ENCODE measurements at regions not wholly inside any gene's neighbourhood (a gene's known extent, or its start where the extent isn't known, plus 50 kb on each side); places are given as distances from the start of the nearest gene placed in this dataset.

DNA sequence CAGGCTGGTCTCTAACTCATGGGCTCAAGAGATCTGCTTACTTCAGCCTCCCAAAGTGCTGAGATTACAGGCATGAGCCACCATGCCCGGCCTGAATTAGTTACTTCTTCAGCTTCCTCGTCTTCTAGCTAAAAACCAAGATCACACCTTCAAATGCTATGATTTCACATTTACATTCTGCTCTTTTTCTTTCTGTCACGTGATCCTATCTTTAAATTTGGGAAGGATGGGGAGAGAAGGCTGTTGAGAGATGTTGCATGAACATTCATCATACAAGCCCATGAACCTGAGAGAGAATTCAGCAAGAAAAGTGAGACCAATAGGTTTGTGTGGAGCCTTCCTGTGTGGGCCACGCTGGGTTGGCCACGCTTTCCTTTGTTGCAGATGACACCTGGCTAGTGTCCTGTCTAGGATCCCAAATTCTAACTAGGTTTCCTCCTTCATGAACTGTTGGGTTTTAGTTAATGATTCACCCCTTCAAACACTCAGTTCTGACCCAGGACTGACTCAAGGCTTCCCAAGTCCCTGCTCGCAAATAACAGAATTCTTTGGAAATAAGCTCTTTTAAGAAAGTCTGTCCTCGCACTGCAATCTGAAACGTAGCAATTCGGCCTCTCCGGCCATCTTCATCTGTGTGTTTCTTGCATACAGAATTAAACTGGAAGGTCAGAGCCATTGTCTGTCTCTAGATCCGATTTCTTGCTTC is 57.3 kb upstream of the CREB1 start:
- intact Hi-C loops (cut with micrococcal nuclease; ENCODE audit: unreplicated experiment): loop anchor here (1.0 to 5.0 kb wide), 5 partner anchors 135 to 672 kb away; no protein-coding TSS in a partner anchor
- H2AFZ ChIP-seq: 0 out of 2 replicates have a peak overlapping the region, but pooled peaks have one; percentile 53
- peaks cover 14% of the 10 kb centered on the region for H3K4me1 ChIP-seq (replicated peaks; ENCODE audit: insufficient read depth)

GRCh38 chr2:207473049-207473930 is 56.5 kb upstream of the CREB1 start:
- peak; percentile 40 to 46 for DNase-seq
- H3K4me3 ChIP-seq: no peak overlapping the region
- peaks cover 18% of the 10 kb centered on the region for H3K4me1 ChIP-seq (replicated peaks; ENCODE audit: insufficient read depth)
- no peak overlapping the region for H3K27ac ChIP-seq
- H3K9me2 ChIP-seq (ENCODE audit: insufficient read depth): no peaks in the 10 kb centered on the region
- H3K4me2 ChIP-seq: no peak overlapping the region; the same call in 1 of the 2 replicates
- no peaks in the 10 kb centered on the region for H3K27me3 ChIP-seq (ENCODE audit: insufficient read depth, low read depth)
- CTCF ChIA-PET: interaction anchor here (0.8 to 1.1 kb wide), 3 partner anchors 491 to 673 kb away, joined by 3 read pairs; no protein-coding TSS in a partner anchor
- H3K79me2 ChIP-seq (ENCODE audit: low read depth): no peaks in the 10 kb centered on the region
- H3K9me3 ChIP-seq (ENCODE audit: insufficient read depth, low read depth): no peaks in the 10 kb centered on the region
- intact Hi-C loops (cut with micrococcal nuclease; ENCODE audit: unreplicated experiment): loop anchor here (1.0 to 5.0 kb wide), 5 partner anchors 136 to 673 kb away; no protein-coding TSS in a partner anchor
- no peaks in the 10 kb centered on the region for H3K36me3 ChIP-seq (ENCODE audit: low read depth)
- TF ChIP-seq, protein P1, sequence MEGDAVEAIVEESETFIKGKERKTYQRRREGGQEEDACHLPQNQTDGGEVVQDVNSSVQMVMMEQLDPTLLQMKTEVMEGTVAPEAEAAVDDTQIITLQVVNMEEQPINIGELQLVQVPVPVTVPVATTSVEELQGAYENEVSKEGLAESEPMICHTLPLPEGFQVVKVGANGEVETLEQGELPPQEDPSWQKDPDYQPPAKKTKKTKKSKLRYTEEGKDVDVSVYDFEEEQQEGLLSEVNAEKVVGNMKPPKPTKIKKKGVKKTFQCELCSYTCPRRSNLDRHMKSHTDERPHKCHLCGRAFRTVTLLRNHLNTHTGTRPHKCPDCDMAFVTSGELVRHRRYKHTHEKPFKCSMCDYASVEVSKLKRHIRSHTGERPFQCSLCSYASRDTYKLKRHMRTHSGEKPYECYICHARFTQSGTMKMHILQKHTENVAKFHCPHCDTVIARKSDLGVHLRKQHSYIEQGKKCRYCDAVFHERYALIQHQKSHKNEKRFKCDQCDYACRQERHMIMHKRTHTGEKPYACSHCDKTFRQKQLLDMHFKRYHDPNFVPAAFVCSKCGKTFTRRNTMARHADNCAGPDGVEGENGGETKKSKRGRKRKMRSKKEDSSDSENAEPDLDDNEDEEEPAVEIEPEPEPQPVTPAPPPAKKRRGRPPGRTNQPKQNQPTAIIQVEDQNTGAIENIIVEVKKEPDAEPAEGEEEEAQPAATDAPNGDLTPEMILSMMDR (conservative IDR thresholded peaks at IDR 0.05): peak; percentile 64
- no peak for TF ChIP-seq EZH2 (IDR thresholded peaks at IDR 0.05; ENCODE audit: low read depth)
- peaks cover 3% of the 10 kb centered on the region; the same call in 1 of the 2 replicates for H3F3A ChIP-seq (ENCODE audit: insufficient read depth, low read depth)
- BruUV-seq (replicated peaks): no TSS peak
- no peaks in the 10 kb centered on the region for H4K20me1 ChIP-seq (ENCODE audit: insufficient read depth)
- POLR2A ChIA-PET (ENCODE audit: unreplicated experiment): interaction anchor here (0.5 to 0.6 kb wide), 2 partner anchors 185 to 306 kb away, joined by 3 read pairs; no protein-coding TSS in a partner anchor
- 0 out of 2 replicates have a peak overlapping the region, but pooled peaks have one; percentile 53 for H2AFZ ChIP-seq

More for the DNA sequence above, 57.3 kb upstream of the CREB1 start:
- Histone ChIP-seq H4K20me1 (ENCODE audit: insufficient read depth) (no peaks in the 10 kb centered on the region), H3K79me2 (ENCODE audit: low read depth) (no peaks in the 10 kb centered on the region), H3K4me2 (no peak overlapping the region), H3K9me3 (ENCODE audit: insufficient read depth, low read depth) (no peaks in the 10 kb centered on the region), H3K27ac (no peak overlapping the region), H3K27me3 (ENCODE audit: insufficient read depth, low read depth) (no peaks in the 10 kb centered on the region), H3K36me3 (ENCODE audit: low read depth) (no peaks in the 10 kb centered on the region), H3F3A (ENCODE audit: insufficient read depth, low read depth) (peaks cover 3% of the 10 kb centered on the region; the same call in 1 of the 2 replicates), H3K4me3 (no peak overlapping the region), H3K9me2 (ENCODE audit: insufficient read depth) (no peaks in the 10 kb centered on the region)
- CTCF ChIA-PET: interaction anchor here (1.0 to 1.1 kb wide), 2 partner anchors 491 to 671 kb away, joined by 3 read pairs; no protein-coding TSS in a partner anchor
- no peak for TF ChIP-seq EZH2 (IDR thresholded peaks at IDR 0.05; ENCODE audit: low read depth)
- TF ChIP-seq, protein P1 (conservative IDR thresholded peaks at IDR 0.05): no peak
- BruUV-seq (replicated peaks): no TSS peak
- POLR2A ChIA-PET (ENCODE audit: unreplicated experiment): interaction anchor here (0.5 kb wide), 1 partner anchor 305 kb away, joined by 3 read pairs; no protein-coding TSS in a partner anchor
- DNase-seq: no peak

GRCh38 chr2:207473931-207474235 is 55.9 kb upstream of the CREB1 start:
- Histone ChIP-seq H4K20me1 (ENCODE audit: insufficient read depth) (no peaks in the 10 kb centered on the region), H3K79me2 (ENCODE audit: low read depth) (no peaks in the 10 kb centered on the region), H3K4me3 (no peak overlapping the region), H3K9me2 (ENCODE audit: insufficient read depth) (no peaks in the 10 kb centered on the region), H3K36me3 (ENCODE audit: low read depth) (no peaks in the 10 kb centered on the region), H3K4me2 (no peak overlapping the region), H3K9me3 (ENCODE audit: insufficient read depth, low read depth) (no peaks in the 10 kb centered on the region), H3K27ac (no peak overlapping the region), H2AFZ (no peak overlapping the region), H3K4me1 (replicated peaks; ENCODE audit: insufficient read depth) (peaks cover 21% of the 10 kb centered on the region), H3K27me3 (ENCODE audit: insufficient read depth, low read depth) (no peaks in the 10 kb centered on the region), H3F3A (ENCODE audit: insufficient read depth, low read depth) (peaks cover 3% of the 10 kb centered on the region; the same call in 1 of the 2 replicates)
- intact Hi-C loops (cut with micrococcal nuclease; ENCODE audit: unreplicated experiment): loop anchor here (1.0 to 5.0 kb wide), 6 partner anchors 137 to 674 kb away; no protein-coding TSS in a partner anchor
- CTCF ChIA-PET: interaction anchor here (0.6 to 0.8 kb wide), 2 partner anchors 668 to 673 kb away, joined by 3 read pairs; no protein-coding TSS in a partner anchor
- TF ChIP-seq, protein P1 (conservative IDR thresholded peaks at IDR 0.05): no peak
- TF ChIP-seq EZH2 (IDR thresholded peaks at IDR 0.05; ENCODE audit: low read depth): no peak
- no TSS peak for BruUV-seq (replicated peaks)
- DNase-seq: no peak
- POLR2A ChIA-PET (ENCODE audit: unreplicated experiment): interaction anchor here (0.6 kb wide), 1 partner anchor 185 kb away, joined by 3 read pairs; no protein-coding TSS in a partner anchor

Data from PC-9 (cell line).